Adrenal gland (tissue), 9 donors: ENCODE measurements at regions not wholly inside any gene's neighbourhood (a gene's known extent, or its start where the extent isn't known, plus 50 kb on each side); places are given as distances from the start of the nearest gene placed in this dataset.

Experiments used
- DNase-seq, 7 donors: peaks; one replicate each; pipeline ENCODE4 v3.0.0-alpha.2; 2019 to 2020
- H3K27ac ChIP-seq, 5 donors: fragments of 200-600 bp; sonication (generic) in 4 of 5; 1 replicate in 3 of 5; 2 replicates in 2 of 5; pipeline versions ENCODE4 v1.5.1 to v1.8.0; 2016 to 2020; ENCODE audit warnings: mild to moderate bottlenecking in 1 of 5
- H3K27me3 ChIP-seq: fragments of 200-600 bp; 2 replicates; pipeline ENCODE4 v1.8.0; 2021
- H3K36me3 ChIP-seq, 2 donors: fragments of 200-600 bp; replicated peaks in 1 of 2; 1 replicate in 1 of 2; 2 replicates in 1 of 2; pipeline versions ENCODE4 v1.5.1 to v1.8.0; 2018 to 2022
- H3K4me1 ChIP-seq, 2 donors: fragments of 200-600 bp; replicated peaks in 1 of 2; 1 replicate in 1 of 2; 2 replicates in 1 of 2; pipeline versions ENCODE4 v1.5.1 to v1.8.0; 2018 to 2021
- H3K4me3 ChIP-seq, 4 donors: fragments of 200-600 bp; sonication (generic) in 3 of 4; one replicate each; pipeline ENCODE4 v1.5.1; 2016 to 2018
- H3K9me3 ChIP-seq, 3 donors: fragments of 200-600 bp; sonication (generic) in 1 of 3; replicated peaks in 1 of 3; 1 replicate in 2 of 3; 2 replicates in 1 of 3; pipeline versions ENCODE4 v1.5.1 to v1.8.0; 2016 to 2021
- POLR2A ChIP-seq, 2 donors: fragments of 450-650 bp; IDR thresholded peaks; one replicate each; pipeline ENCODE4 v1.6.1; 2017; ENCODE audit warnings: antibody characterized with exemption in 2 of 2, mild to moderate bottlenecking in 2 of 2, moderate library complexity in 1 of 2
- WGBS, 4 donors: extraction: QIAGEN DNeasy Blood & Tissue Kit in 2 of 4; methylation state at CpG; one replicate each; pipeline versions ENCODE4 v1.1.5 to v1.1.7; 2013 to 2017; 5-methylcytosine and 5-hydroxymethylcytosine counted together
- intact Hi-C, 2 donors: fragments of 100-400 bp; cut with DNase I; formaldehyde crosslinking; loops; one replicate each; pipeline versions ENCODE4 v1.14.1 to v1.15.0; 2022 to 2023
- TF ChIP-seq, protein P1 (sequence below), 6 experiments: fragments of 450-650 bp in 4 of 6; fragments of 200-600 bp in 2 of 6; sonication (generic) in 1 of 6; IDR thresholded peaks; 1 replicate in 5 of 6; 2 replicates in 1 of 6; pipeline versions ENCODE4 v1.5.1 to v1.8.0; 2016 to 2021; ENCODE audit warnings: antibody characterized with exemption in 6 of 6, mild to moderate bottlenecking in 2 of 6, moderate library complexity in 1 of 6
- donor health status: healthy with polysubstance abuse.
- donor health status: Bipolar disorder and iron deficiency.
- donor health status: DM: yes; HTN: yes; CAD: no.
- donor health status: DM: no; HTN: no; CAD: no.
- donor health status: DM: no; HTN: no; CAD: no.

DNA sequence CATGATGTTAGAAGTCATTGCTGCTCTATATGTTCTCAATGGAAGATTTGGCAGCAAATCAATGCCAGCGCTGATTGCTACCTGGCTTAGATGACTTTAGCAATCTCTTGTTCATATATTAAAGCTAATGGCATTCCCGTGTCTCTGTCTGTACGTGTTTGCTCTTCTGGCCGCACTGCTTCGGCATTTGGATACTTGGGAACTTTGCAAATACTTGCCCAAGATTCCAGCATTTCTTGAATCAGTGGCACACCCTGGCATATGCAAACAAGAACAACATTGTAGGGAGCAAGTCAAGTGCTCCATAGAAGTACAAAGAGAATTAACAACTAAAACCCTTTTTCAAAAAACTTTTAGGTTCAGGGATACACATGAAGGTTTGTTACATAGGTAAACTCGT, 128.9 kb upstream of the TMEM164 start:
- DNase-seq: no peak
- no peaks in the 10 kb centered on the region for H3K9me3 ChIP-seq
- H3K27me3 ChIP-seq: peaks cover 5% of the 10 kb centered on the region
- no peaks in the 10 kb centered on the region for H3K4me1 ChIP-seq
- intact Hi-C loops: no loop called here
- H3K27ac ChIP-seq: no peak overlapping the region
- TF ChIP-seq, protein P1, sequence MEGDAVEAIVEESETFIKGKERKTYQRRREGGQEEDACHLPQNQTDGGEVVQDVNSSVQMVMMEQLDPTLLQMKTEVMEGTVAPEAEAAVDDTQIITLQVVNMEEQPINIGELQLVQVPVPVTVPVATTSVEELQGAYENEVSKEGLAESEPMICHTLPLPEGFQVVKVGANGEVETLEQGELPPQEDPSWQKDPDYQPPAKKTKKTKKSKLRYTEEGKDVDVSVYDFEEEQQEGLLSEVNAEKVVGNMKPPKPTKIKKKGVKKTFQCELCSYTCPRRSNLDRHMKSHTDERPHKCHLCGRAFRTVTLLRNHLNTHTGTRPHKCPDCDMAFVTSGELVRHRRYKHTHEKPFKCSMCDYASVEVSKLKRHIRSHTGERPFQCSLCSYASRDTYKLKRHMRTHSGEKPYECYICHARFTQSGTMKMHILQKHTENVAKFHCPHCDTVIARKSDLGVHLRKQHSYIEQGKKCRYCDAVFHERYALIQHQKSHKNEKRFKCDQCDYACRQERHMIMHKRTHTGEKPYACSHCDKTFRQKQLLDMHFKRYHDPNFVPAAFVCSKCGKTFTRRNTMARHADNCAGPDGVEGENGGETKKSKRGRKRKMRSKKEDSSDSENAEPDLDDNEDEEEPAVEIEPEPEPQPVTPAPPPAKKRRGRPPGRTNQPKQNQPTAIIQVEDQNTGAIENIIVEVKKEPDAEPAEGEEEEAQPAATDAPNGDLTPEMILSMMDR (IDR thresholded peaks at IDR 0.05): no peak
- no peak for TF ChIP-seq POLR2A (IDR thresholded peaks at IDR 0.05)
- H3K36me3 ChIP-seq: no peaks in the 10 kb centered on the region
- 77 to 85% (median 82%) methylated on average over 6 of the region's 6 CpGs for WGBS, 4 donors
- H3K4me3 ChIP-seq: no peak overlapping the region

DNA sequence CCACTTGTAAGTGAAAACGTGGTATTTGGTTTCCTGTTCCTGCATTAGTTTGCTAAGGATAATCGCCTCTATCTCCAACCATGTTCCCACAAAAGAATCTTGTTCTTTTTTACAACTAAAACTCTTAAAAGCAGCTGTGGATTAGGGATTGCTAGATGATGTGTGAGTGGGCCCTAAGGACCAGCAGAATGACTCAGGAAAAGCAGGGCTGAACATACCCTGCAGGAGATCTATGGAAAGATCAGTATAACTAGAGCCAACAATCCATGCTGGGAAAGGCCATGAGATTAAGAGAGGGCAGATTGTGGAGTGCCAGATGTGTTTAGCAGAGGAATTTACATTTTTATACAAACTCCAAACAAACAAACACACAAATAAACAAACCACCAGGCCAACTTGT, 128.4 kb upstream of the TMEM164 start:
- Histone ChIP-seq H3K36me3 (no peaks in the 10 kb centered on the region), H3K4me3 (no peak overlapping the region), H3K27ac (no peak overlapping the region), H3K4me1 (no peaks in the 10 kb centered on the region), H3K27me3 (peaks cover 5% of the 10 kb centered on the region), H3K9me3 (no peaks in the 10 kb centered on the region)
- WGBS, 4 donors: 55 to 80% (median 65%) methylated on average over 2 of the region's 2 CpGs
- intact Hi-C loops: no loop called here
- TF ChIP-seq, protein P1 (IDR thresholded peaks at IDR 0.05): no peak
- TF ChIP-seq POLR2A (IDR thresholded peaks at IDR 0.05): no peak
- DNase-seq: no peak

- Histone ChIP-seq H3K27ac (no peak overlapping the region), H3K9me3 (no peaks in the 10 kb centered on the region), H3K4me1 (no peaks in the 10 kb centered on the region), H3K4me3 (no peak overlapping the region), H3K27me3 (peaks cover 5% of the 10 kb centered on the region), H3K36me3 (no peaks in the 10 kb centered on the region)
- TF ChIP-seq, protein P1 (IDR thresholded peaks at IDR 0.05): no peak
- TF ChIP-seq POLR2A (IDR thresholded peaks at IDR 0.05): no peak
- intact Hi-C loops: no loop called here
- no peak for DNase-seq
- 40 to 98% (median 95%) methylated on average over 1 to 30 of the region's 30 CpGs for WGBS, 4 donors
Measured at GRCh38 chrX:109875831-109876230, 127.1 kb upstream of the TMEM164 start.

DNA sequence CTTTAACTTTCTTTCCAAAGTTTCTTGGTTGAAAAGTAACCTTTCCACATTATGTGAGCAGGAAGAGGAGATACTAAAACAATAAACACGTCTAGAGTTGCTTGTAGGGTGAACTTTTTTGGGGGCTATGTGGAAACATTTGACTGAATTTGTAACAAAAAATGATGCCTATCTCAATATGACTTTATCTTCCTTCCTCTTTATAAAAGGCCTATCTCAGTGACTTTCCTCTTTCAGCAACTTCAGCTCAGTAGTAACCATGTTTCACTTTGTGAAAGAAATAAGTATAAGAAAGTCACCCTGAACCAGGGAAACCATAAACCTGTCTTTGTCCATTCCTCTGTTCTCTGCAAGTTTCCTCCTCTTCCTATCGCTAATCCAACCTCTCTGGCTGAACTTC, 124.7 kb upstream of the TMEM164 start:
- Histone ChIP-seq H3K9me3 (no peaks in the 10 kb centered on the region), H3K36me3 (no peaks in the 10 kb centered on the region), H3K27ac (no peak overlapping the region), H3K4me3 (no peak overlapping the region), H3K4me1 (no peaks in the 10 kb centered on the region), H3K27me3 (peaks cover 5% of the 10 kb centered on the region)
- 41 to 70% (median 54%) methylated on average over 2 of the region's 2 CpGs for WGBS, 4 donors
- no peak for DNase-seq
- intact Hi-C loops: no loop called here
- no peak for TF ChIP-seq POLR2A (IDR thresholded peaks at IDR 0.05)
- TF ChIP-seq, protein P1 (IDR thresholded peaks at IDR 0.05): no peak
